NCI-H510A treated with DMSO at 0.1 percent for 48 hours (cell line): ENCODE measurements at regions not wholly inside any gene's neighbourhood (a gene's known extent, or its start where the extent isn't known, plus 50 kb on each side); places are given as distances from the start of the nearest gene placed in this dataset.
"Not testable (repeated sequence)": the region's sequence is repeated elsewhere in the genome, so short reads cannot be mapped to it uniquely, and the experiment has no call there.

Source experiments
- DNase-seq: peaks from one replicate; lab custom pipeline; 2025; lab: John Stamatoyannopoulos, UW

DNA sequence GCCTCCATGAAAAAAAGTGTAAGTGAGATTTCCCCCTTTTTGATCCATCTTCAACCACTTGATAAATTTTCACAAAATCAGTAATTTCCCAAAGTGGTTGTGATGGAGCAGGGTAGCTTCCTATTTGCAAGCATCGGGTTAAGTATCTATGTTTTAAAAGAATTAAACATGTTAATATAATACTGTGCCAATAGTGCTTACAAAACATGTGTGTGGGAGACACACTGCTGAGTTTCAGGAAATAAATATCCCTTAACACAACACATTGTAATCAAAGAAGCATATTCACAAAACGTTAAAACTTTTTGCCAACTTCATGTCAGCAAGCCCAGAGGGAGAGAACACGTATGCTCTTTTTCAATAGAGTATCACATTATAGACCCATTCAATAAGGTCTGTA, 526.9 kb downstream of the TTLL7 start:
- not testable (repeated sequence) for DNase-seq

- not testable (repeated sequence) for DNase-seq
These were observed 527.7 kb downstream of the TTLL7 start for GRCh38 chr1:83471272-83471671.

DNA sequence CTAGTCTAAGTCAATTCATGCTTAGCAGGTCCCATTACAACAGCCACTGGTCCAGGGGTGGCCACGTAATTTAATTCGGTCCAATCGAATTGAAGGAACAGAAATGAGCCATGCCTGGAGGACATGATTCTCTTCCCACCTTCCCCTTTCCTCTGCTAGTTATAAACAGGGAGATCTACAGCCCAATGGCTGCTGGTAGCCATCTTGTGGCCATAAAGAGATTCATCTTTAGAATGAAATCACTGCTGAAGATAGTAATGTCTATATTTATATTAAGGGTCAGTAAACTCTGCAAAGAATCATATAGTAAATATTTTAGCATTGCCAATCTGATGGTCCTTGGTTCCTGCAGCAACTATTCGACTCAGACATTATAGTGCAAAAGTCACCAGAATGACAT, 530.6 kb downstream of the TTLL7 start:
- not testable (repeated sequence) for DNase-seq

DNA sequence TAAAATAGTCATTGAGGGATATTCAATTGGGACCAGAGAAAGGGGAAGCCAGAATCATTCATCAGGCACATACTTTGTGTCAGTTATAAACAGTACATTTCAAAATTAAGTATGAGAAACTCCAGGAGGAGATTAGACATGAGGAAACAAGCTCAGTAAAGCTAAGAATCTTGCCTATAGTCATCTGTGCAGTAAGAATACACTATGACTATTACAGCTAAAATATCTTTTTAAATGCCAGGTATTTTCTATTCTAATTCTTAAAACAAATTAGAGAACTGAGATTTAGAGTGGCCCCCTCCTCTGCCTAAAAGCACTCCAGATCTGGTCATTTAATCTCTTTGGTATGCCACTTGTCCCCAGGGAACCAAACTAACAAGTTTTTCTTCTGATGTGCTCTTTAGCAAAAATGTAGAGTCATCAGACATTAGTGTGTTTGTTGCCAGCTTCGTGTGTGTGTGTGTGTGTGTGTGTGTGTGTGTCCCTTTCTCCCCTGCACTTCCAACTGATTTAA, 541.1 kb downstream of the TTLL7 start:
- DNase-seq: not testable (repeated sequence)

GRCh38 chr1:83457281-83457680, 541.7 kb downstream of the TTLL7 start:
- not testable (repeated sequence) for DNase-seq

GRCh38 chr1:83455753-83456152, 543.2 kb downstream of the TTLL7 start:
- DNase-seq: not testable (repeated sequence)

- DNase-seq: not testable (repeated sequence)
These were observed 553.1 kb downstream of the TTLL7 start for GRCh38 chr1:83445873-83446272.

GRCh38 chr1:83442412-83442811, 556.5 kb downstream of the TTLL7 start:
- not testable (repeated sequence) for DNase-seq

GRCh38 chr1:83440586-83440985, 558.3 kb downstream of the TTLL7 start:
- DNase-seq: not testable (repeated sequence)

- not testable (repeated sequence) for DNase-seq
These were observed 558.9 kb downstream of the TTLL7 start for GRCh38 chr1:83440021-83440420.

- not testable (repeated sequence) for DNase-seq
These were observed 560.6 kb downstream of the TTLL7 start for GRCh38 chr1:83438316-83438715.

- not testable (repeated sequence) for DNase-seq
These were observed 563.6 kb downstream of the TTLL7 start for GRCh38 chr1:83435336-83435735.

GRCh38 chr1:83427566-83427965, 571.4 kb downstream of the TTLL7 start:
- not testable (repeated sequence) for DNase-seq

DNA sequence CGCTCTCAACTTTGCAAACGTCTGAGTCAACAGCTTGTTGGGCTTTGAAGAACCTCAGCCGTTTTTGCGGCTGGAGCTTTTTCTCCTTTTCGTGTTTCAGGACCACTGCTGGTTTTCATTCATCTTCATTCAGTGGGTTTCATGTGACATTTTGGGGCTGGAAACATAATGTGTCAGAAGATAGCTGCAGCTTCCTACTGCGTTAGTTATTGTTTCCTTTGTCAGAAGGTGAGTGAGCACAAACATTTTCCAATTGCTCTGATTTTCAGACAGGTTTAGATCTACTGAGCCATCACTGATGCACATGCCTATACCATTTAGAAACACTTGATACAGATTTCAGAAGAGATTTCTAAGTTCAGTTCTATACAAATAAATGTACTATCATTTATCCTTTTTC, 575.5 kb downstream of the TTLL7 start:
- DNase-seq: not testable (repeated sequence)

- DNase-seq: no peak
These were observed 580.4 kb downstream of the TTLL7 start for GRCh38 chr1:83418558-83418957.

- not testable (repeated sequence) for DNase-seq
These were observed 585.2 kb downstream of the TTLL7 start for GRCh38 chr1:83413839-83414107.

- not testable (repeated sequence) for DNase-seq
These were observed 588.1 kb downstream of the TTLL7 start for GRCh38 chr1:83410746-83411413.

DNA sequence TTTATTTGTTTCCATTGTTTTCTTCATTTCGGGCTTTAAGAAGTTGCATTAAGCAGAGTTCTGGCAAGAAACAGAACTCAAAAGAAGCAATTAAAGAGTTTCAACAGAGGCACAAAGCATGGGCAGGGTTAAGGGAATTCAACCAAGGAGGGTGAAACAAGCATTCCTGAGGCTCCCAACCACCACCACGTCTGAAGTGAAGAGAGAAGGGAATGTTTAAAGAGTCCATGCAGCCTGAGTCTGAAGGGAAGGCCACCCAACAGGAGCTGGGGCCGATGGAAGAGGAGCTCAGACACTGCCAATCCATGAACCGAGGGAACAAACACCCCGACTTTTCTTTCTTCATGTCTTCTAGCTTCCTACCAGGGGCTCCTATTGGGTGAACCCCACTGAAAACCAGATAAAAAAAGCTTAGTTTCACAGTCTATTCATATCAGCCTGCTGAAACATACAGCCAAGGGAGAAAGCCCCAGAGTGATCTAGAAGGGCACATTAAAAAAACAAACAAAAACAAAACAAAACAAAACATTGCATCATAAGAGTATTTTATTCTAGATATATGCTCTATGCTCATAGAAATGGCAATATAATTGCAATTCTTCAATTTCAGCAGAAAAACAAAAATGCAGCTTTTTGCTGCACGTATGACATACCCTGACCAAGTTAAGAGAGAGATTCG, 592.1 kb downstream of the TTLL7 start:
- not testable (repeated sequence) for DNase-seq

DNA sequence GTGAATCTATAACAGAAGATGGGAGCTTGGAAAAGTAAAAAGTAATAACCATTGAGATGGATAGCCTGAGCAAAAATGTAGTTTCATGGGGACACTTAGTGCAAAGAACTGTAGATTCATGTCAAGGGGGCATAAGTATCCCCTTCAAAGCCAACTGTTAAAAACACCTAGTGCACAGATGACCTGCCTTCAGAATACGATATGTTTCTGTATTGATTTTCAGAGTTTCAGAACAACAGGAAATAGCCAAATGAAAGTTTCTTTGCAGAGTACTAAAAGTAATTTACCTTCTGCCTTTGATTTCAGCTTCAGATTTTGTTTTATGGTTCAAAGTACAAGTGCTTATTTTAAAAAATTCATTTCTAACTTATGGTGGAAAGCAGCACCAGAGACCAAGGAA, 593.1 kb downstream of the TTLL7 start:
- DNase-seq: not testable (repeated sequence)

GRCh38 chr1:83403500-83403899, 595.4 kb downstream of the TTLL7 start:
- not testable (repeated sequence) for DNase-seq

DNA sequence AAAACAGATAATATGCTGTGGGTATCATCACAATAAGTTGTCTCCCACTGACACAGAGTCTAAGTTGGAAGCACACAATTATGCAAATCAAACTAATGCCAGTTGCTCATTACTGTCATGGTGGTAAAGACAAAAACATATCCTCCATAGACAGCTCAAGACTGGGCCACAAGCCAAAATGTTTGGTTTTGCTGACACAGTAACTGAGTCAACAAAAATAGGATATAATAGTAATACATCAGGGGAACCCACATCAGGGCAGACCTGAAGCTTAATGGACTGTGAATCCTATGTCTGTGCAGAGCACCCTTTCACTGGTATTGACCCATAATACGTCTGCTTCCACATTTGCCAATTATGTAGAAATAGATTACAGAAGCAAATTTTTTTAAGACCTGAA, 597.8 kb downstream of the TTLL7 start:
- not testable (repeated sequence) for DNase-seq

GRCh38 chr1:83400173-83400572, 598.8 kb downstream of the TTLL7 start:
- DNase-seq: not testable (repeated sequence)

GRCh38 chr1:83398125-83398524, 600.8 kb downstream of the TTLL7 start:
- not testable (repeated sequence) for DNase-seq
